MCF 10A (cell line): ENCODE measurements at regions not wholly inside any gene's neighbourhood (a gene's known extent, or its start where the extent isn't known, plus 50 kb on each side); places are given as distances from the start of the nearest gene placed in this dataset.

ENCODE experiments used
- BruUV-seq: library from RNA; stranded (reverse); fragments of 400-500 nt; replicated peaks from 2 replicates; lab custom pipeline; 2021; lab: Mats Ljungman, UMichigan
- CTCF ChIA-PET: fragments of 300-600 bp; sonication (Branson Sonifier 250); formaldehyde crosslinking; extraction: SDS; loops from one replicate; lab custom pipeline; 2021; ENCODE audit warnings: antibody characterized with exemption, inconsistent platforms; lab: Yijun Ruan, JAX
- POLR2A ChIA-PET: fragments of 300-600, 350-650 bp; sonication (Branson Sonifier 250); formaldehyde crosslinking; extraction: SDS; loops from one replicate; lab custom pipeline; 2020; ENCODE audit warnings: antibody characterized with exemption, inconsistent platforms; lab: Yijun Ruan, JAX
- DNase-seq: peaks from one replicate; pipeline ENCODE4 v3.0.0-alpha.2; 2018; ENCODE audit not compliant: unreplicated experiment
- H3K27ac Mint-ChIP-seq: one replicate; pipeline ENCODE4 v1.8.0; 2022; ENCODE audit warnings: mild to moderate bottlenecking, low read depth, mixed read lengths; ENCODE audit not compliant: unreplicated experiment
- H3K27me3 Mint-ChIP-seq: one replicate; pipeline ENCODE4 v1.8.0; 2022; ENCODE audit warnings: mixed read lengths; ENCODE audit not compliant: insufficient read depth, unreplicated experiment
- H3K36me3 Mint-ChIP-seq: one replicate; pipeline ENCODE4 v1.8.0; 2022; ENCODE audit warnings: mild to moderate bottlenecking, moderate library complexity, mixed read lengths; ENCODE audit not compliant: insufficient read depth, unreplicated experiment
- H3K4me1 Mint-ChIP-seq: one replicate; pipeline ENCODE4 v1.8.0; 2022; ENCODE audit warnings: mixed read lengths; ENCODE audit not compliant: insufficient read depth, unreplicated experiment
- H3K4me3 Mint-ChIP-seq: one replicate; pipeline ENCODE4 v1.8.0; 2022; ENCODE audit warnings: mild to moderate bottlenecking, moderate library complexity, mixed read lengths; ENCODE audit not compliant: unreplicated experiment
- H3K9me3 Mint-ChIP-seq: one replicate; pipeline ENCODE4 v1.8.0; 2022; ENCODE audit warnings: mixed read lengths; ENCODE audit not compliant: unreplicated experiment
- CTCF ChIP-seq: fragments of 200-600 bp; IDR thresholded peaks from one replicate; pipeline ENCODE4 v1.8.0; 2022; ENCODE audit warnings: antibody characterized with exemption, mild to moderate bottlenecking; ENCODE audit not compliant: unreplicated experiment
- intact Hi-C: fragments of 100-400 bp; cut with micrococcal nuclease; formaldehyde crosslinking; loops from 2 replicates; pipeline ENCODE4 v1.14.1; 2022

DNA sequence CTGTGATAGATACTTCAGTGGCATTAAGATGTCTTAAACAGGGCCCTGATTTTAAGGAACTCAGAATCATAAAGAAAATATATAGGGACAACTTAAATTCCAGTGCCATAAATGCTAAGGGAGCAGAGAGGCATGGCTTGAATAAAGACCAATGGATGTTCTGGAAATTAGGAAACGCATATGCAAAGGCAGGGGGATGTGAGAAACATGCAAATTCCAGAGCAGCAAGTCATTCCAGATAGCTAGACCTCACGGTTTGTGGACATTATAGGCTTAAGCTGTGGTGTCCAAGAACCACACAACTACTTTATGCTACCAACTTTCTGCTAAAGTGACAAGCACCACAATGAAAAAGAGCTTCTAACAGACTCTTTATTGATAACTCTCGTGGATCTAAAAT lies 132.6 kb upstream of the ANK2 start:
- H3K4me3 Mint-ChIP-seq, result no peak overlapping the region
- BruUV-seq, result no TSS peak
- H3K27me3 Mint-ChIP-seq, result no peaks in the 10 kb centered on the region
- TF ChIP-seq CTCF, result no peak
- no peaks in the 10 kb centered on the region for H3K9me3 Mint-ChIP-seq
- H3K36me3 Mint-ChIP-seq, result no peaks in the 10 kb centered on the region
- ChIA-PET CTCF (no interaction called here), POLR2A (no interaction called here)
- no peak overlapping the region for H3K27ac Mint-ChIP-seq
- no peak for DNase-seq
- H3K4me1 Mint-ChIP-seq, result peaks cover 6% of the 10 kb centered on the region
- intact Hi-C loops, result no loop called here

DNA sequence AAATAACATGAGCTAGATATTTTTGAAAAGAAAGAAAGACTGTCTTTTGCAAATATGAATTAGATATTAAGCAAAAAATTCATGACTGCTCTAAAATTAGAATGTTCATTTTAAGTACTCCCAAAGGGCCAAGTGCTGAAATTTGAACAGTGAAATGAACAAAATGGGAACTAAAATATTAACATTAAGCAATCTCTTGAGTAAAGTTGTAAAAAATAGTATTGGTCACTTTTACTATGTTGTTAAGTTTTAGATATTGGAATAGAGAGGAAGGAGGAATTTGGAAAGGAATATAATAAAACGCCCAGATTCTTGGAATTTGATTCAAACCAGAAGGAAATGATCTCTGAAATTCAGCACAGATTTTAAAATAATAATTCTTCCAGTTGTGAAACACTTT lies 125.9 kb upstream of the ANK2 start:
- intact Hi-C loops, result no loop called here
- CTCF ChIA-PET, result interaction anchor here (0.5 to 2.9 kb wide), 4 partner anchors 15 to 182 kb away, joined by 3 to 18 read pairs (median 5); no protein-coding TSS in a partner anchor
- no peak for DNase-seq
- TF ChIP-seq CTCF, result no peak
- Mint-ChIP-seq H3K27me3 (no peaks in the 10 kb centered on the region), H3K36me3 (no peaks in the 10 kb centered on the region), H3K4me3 (no peak overlapping the region), H3K4me1 (no peaks in the 10 kb centered on the region), H3K27ac (no peak overlapping the region), H3K9me3 (no peaks in the 10 kb centered on the region)
- no TSS peak for BruUV-seq
- POLR2A ChIA-PET, result interaction anchor here (0.8 to 1.6 kb wide), 3 partner anchors 34 to 106 kb away, joined by 3 read pairs; no protein-coding TSS in a partner anchor

DNA sequence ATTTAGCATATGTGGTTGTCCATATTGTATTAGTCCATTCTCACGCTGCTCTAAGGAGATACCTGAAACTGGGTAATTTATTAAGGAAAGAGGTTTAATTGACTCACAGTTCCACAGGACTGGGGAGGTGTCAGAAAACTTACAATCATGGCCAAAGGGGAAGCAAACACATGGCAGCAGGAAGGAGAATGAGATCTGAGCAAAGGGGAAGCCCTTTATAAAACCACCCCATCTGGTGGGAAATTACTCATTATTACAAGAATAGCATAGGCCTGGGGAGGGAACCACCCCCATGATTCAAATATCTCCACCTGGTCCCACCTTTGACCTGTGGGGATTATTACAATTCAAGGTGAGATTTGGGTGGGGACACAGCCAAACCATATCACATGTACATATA lies 122.6 kb upstream of the ANK2 start:
- Mint-ChIP-seq H3K36me3 (no peaks in the 10 kb centered on the region), H3K27ac (no peak overlapping the region), H3K4me1 (no peaks in the 10 kb centered on the region), H3K9me3 (no peaks in the 10 kb centered on the region), H3K4me3 (no peak overlapping the region), H3K27me3 (no peaks in the 10 kb centered on the region)
- CTCF ChIA-PET, result no interaction called here
- TF ChIP-seq CTCF, result no peak
- intact Hi-C loops, result no loop called here
- POLR2A ChIA-PET, result no interaction called here
- no peak for DNase-seq
- no TSS peak for BruUV-seq

GRCh38 chr4:112927544-112927943 lies 121.9 kb upstream of the ANK2 start:
- intact Hi-C loops, result no loop called here
- no peaks in the 10 kb centered on the region for H3K9me3 Mint-ChIP-seq
- no TSS peak for BruUV-seq
- no peaks in the 10 kb centered on the region for H3K36me3 Mint-ChIP-seq
- ChIA-PET CTCF (interaction anchor here (0.6 kb wide), 1 partner anchor 14 kb away, joined by 4 read pairs; no protein-coding TSS in a partner anchor), POLR2A (interaction anchor here (0.6 kb wide), 2 partner anchors 74 to 133 kb away, joined by 3 to 4 read pairs; no protein-coding TSS in a partner anchor)
- no peak for DNase-seq
- no peaks in the 10 kb centered on the region for H3K4me1 Mint-ChIP-seq
- H3K27ac Mint-ChIP-seq, result no peak overlapping the region
- no peak for TF ChIP-seq CTCF
- no peaks in the 10 kb centered on the region for H3K27me3 Mint-ChIP-seq
- H3K4me3 Mint-ChIP-seq, result no peak overlapping the region
